ENCODE measurements at regions not wholly inside any gene's neighbourhood (a gene's known extent, or its start where the extent isn't known, plus 50 kb on each side); places are given as distances from the start of the nearest gene placed in this dataset.

- Histone ChIP-seq H3K9me3 (replicated peaks; ENCODE audit: control insufficient read depth, insufficient read depth, low read length) (no peaks in the 10 kb centered on the region), H3K79me2 (ENCODE audit: control insufficient read depth, insufficient read depth, low read length) (no peaks in the 10 kb centered on the region), H3K9ac (replicated peaks; ENCODE audit: extremely low read depth, insufficient read depth, low read length) (no peak overlapping the region), H3K4me1 (ENCODE audit: control insufficient read depth, extremely low read depth, insufficient read depth, low read length) (no peaks in the 10 kb centered on the region), H3K36me3 (ENCODE audit: control insufficient read depth in 2 of 2, extremely low read depth in 1 of 2, insufficient read depth in 2 of 2, low read length in 2 of 2) (no peaks in the 10 kb centered on the region), H3K4me3 (replicated peaks in 1 of 3; ENCODE audit: insufficient read depth in 1 of 3, low read depth in 1 of 3, low read length in 3 of 3) (no peak overlapping the region), H2AFZ (ENCODE audit: low read depth, low read length) (no peak overlapping the region), H3K27ac (ENCODE audit: insufficient read depth, low read depth, low read length) (no peak overlapping the region), H3K4me2 (ENCODE audit: insufficient read depth, low read length) (no peak overlapping the region), H3K27me3 (ENCODE audit: control insufficient read depth in 2 of 2, insufficient read depth in 2 of 2, low read length in 2 of 2) (peaks cover 1 to 6% of the 10 kb centered on the region in 2 experiments), H4K20me1 (replicated peaks; ENCODE audit: control insufficient read depth, extremely low read depth, insufficient read depth, low read length) (no peaks in the 10 kb centered on the region), H3K9me1 (replicated peaks; ENCODE audit: control insufficient read depth, extremely low read depth, insufficient read depth, low read length) (no peaks in the 10 kb centered on the region)
- peak; percentile 34 for DNase-seq (ENCODE audit: low read depth, low spot score)
- dilution Hi-C loops (cut with MboI; ENCODE audit: extremely low pct_ligation_motif_present, low sequenced_read_pairs) (no loop called here), intact Hi-C loops (cut with micrococcal nuclease) (no loop called here)
- TF ChIP-seq POLR2AphosphoS5 (IDR thresholded peaks at IDR 0.05; ENCODE audit: insufficient read depth, low read depth, low read length) (no peak), MAX (IDR thresholded peaks at IDR 0.05; ENCODE audit: insufficient read depth, insufficient read length) (no peak), JUN (IDR thresholded peaks at IDR 0.05; ENCODE audit: borderline replicate concordance, insufficient read depth, insufficient read length, low read depth) (no peak), FOS (IDR thresholded peaks at IDR 0.05; ENCODE audit: borderline replicate concordance, insufficient read depth, low read length) (peak; percentile 35)
- no peak for FAIRE-seq
- no TSS peak for BruUV-seq (replicated peaks)
- CTCF ChIA-PET = interaction anchor here (1.6 kb wide), 1 partner anchor 43 kb away, joined by 3 read pairs; no protein-coding TSS in a partner anchor
- POLR2A ChIA-PET = no interaction called here
These were observed 98.0 kb downstream of the TEX36 start for GRCh38 chr10:125584954-125585353.

- DNase-seq (ENCODE audit: low read depth, low spot score) = no peak
- dilution Hi-C loops (cut with MboI; ENCODE audit: extremely low pct_ligation_motif_present, low sequenced_read_pairs) (no loop called here), intact Hi-C loops (cut with micrococcal nuclease) (no loop called here)
These were observed 104.2 kb downstream of the TEX36 start for GRCh38 chr10:125578658-125579315.

More at GRCh38 chr10:125578658-125579315, 104.2 kb downstream of the TEX36 start:
- Histone ChIP-seq H3K9me3 (replicated peaks; ENCODE audit: control insufficient read depth, insufficient read depth, low read length) (no peaks in the 10 kb centered on the region), H3K4me1 (ENCODE audit: control insufficient read depth, extremely low read depth, insufficient read depth, low read length) (no peaks in the 10 kb centered on the region), H3K27ac (ENCODE audit: insufficient read depth, low read depth, low read length) (no peak overlapping the region), H3K4me3 (replicated peaks in 1 of 3; ENCODE audit: insufficient read depth in 1 of 3, low read depth in 1 of 3, low read length in 3 of 3) (no peak overlapping the region), H3K27me3 (ENCODE audit: control insufficient read depth in 2 of 2, insufficient read depth in 2 of 2, low read length in 2 of 2) (peaks cover 4 to 6% of the 10 kb centered on the region in 2 experiments), H2AFZ (ENCODE audit: low read depth, low read length) (no peak overlapping the region), H3K36me3 (ENCODE audit: control insufficient read depth in 2 of 2, extremely low read depth in 1 of 2, insufficient read depth in 2 of 2, low read length in 2 of 2) (no peaks in the 10 kb centered on the region), H3K79me2 (ENCODE audit: control insufficient read depth, insufficient read depth, low read length) (no peaks in the 10 kb centered on the region), H4K20me1 (replicated peaks; ENCODE audit: control insufficient read depth, extremely low read depth, insufficient read depth, low read length) (no peaks in the 10 kb centered on the region), H3K9ac (replicated peaks; ENCODE audit: extremely low read depth, insufficient read depth, low read length) (no peak overlapping the region), H3K4me2 (ENCODE audit: insufficient read depth, low read length) (no peak overlapping the region), H3K9me1 (replicated peaks; ENCODE audit: control insufficient read depth, extremely low read depth, insufficient read depth, low read length) (no peaks in the 10 kb centered on the region)
- POLR2A ChIA-PET = no interaction called here
- CTCF ChIA-PET = interaction anchor here (1.4 kb wide), 1 partner anchor 28 kb away, joined by 3 read pairs; no protein-coding TSS in a partner anchor
- FAIRE-seq = no peak
- no TSS peak for BruUV-seq (replicated peaks)
- TF ChIP-seq EZH2 (IDR thresholded peaks at IDR 0.05; ENCODE audit: borderline replicate concordance, low read depth, low read length, severe bottlenecking) = no peak
- no peak for TF ChIP-seq FOS (IDR thresholded peaks at IDR 0.05; ENCODE audit: borderline replicate concordance, insufficient read depth, low read length)
- no peak for TF ChIP-seq MYC (IDR thresholded peaks at IDR 0.05; ENCODE audit: low read depth, low read length)
- TF ChIP-seq CTCF (IDR thresholded peaks at IDR 0.05; ENCODE audit: extremely low read depth in 1 of 2, insufficient read depth in 1 of 2, low read depth in 1 of 2, low read length in 2 of 2) = no peak
- TF ChIP-seq POLR2AphosphoS5 (IDR thresholded peaks at IDR 0.05; ENCODE audit: insufficient read depth, low read depth, low read length) = no peak
- no peak for TF ChIP-seq MAX (IDR thresholded peaks at IDR 0.05; ENCODE audit: insufficient read depth, insufficient read length)
- TF ChIP-seq POLR2A (IDR thresholded peaks at IDR 0.05; ENCODE audit: low read depth, low read length) = no peak
- no peak for TF ChIP-seq GATA2 (IDR thresholded peaks at IDR 0.05; ENCODE audit: insufficient read depth, insufficient read length, low read depth, low read length)
- TF ChIP-seq JUN (IDR thresholded peaks at IDR 0.05; ENCODE audit: borderline replicate concordance, insufficient read depth, insufficient read length, low read depth) = no peak
